GM12878 (cell line): ENCODE measurements at regions not wholly inside any gene's neighbourhood (a gene's known extent, or its start where the extent isn't known, plus 50 kb on each side); places are given as distances from the start of the nearest gene placed in this dataset.

ENCODE experiments used
- ATAC-seq: fragments of 200-7000 bp; cut with Tn5 transposase; 3 replicates; pipeline ENCODE4 v1.9.1; 2020; ENCODE audit warnings: mild to moderate bottlenecking, moderate library complexity
- BruUV-seq: library from RNA; stranded (reverse); fragments of 400-500 nt; replicated peaks from 2 replicates; lab custom pipeline; 2021; lab: Mats Ljungman, UMichigan
- CTCF ChIA-PET: fragments of 300-600 bp; sonication (Branson Sonifier 250); formaldehyde crosslinking; extraction: SDS; loops from one replicate; lab custom pipeline; 2021; ENCODE audit warnings: inconsistent platforms; lab: Yijun Ruan, JAX
- POLR2A ChIA-PET: fragments of 350-600 bp; formaldehyde crosslinking; extraction: SDS; loops from one replicate; lab custom pipeline; 2021; ENCODE audit warnings: inconsistent platforms; lab: Charles Lee
- RAD21 ChIA-PET: fragments of 300-600 bp; sonication (Branson Sonifier 250); formaldehyde crosslinking; loops from one replicate; lab custom pipeline; 2023; ENCODE audit warnings: antibody characterized with exemption; ENCODE audit not compliant: unreplicated experiment; lab: Charles Lee
- SMC1A ChIA-PET: fragments of 300-600 bp; sonication (Branson Sonifier 250); formaldehyde crosslinking; loops from one replicate; lab custom pipeline; 2023; ENCODE audit not compliant: unreplicated experiment, uncharacterized antibody; lab: Charles Lee
- DNase-seq: peaks from one replicate; pipeline ENCODE4 v3.0.0-alpha.2; 2011; ENCODE audit warnings: low read depth, low spot score
- FAIRE-seq: peaks from 3 replicates; lab custom pipeline; 2011; peaks lifted over from hg19 to GRCh38; lab: Jason Lieb, UNC
- H2AFZ ChIP-seq: 2 replicates; pipeline ENCODE4 v1.6.0; 2011; ENCODE audit warnings: low read depth, low read length, control low read depth; ENCODE audit not compliant: control insufficient read depth
- H3K27ac ChIP-seq: 2 replicates; pipeline ENCODE4 v1.5.1; 2011; ENCODE audit warnings: control low read depth; ENCODE audit not compliant: control insufficient read depth, insufficient read depth
- H3K27me3 ChIP-seq, 2 experiments: replicated peaks in 1 of 2; 2 replicates each; pipeline versions ENCODE4 v1.6.0 to v1.6.1; 2011; ENCODE audit warnings: low read length in 1 of 2; ENCODE audit not compliant: control insufficient read depth in 2 of 2, insufficient read depth in 2 of 2
- H3K36me3 ChIP-seq, 2 experiments: 2 replicates each; pipeline ENCODE4 v1.5.1; 2011; ENCODE audit warnings: low read length in 1 of 2; ENCODE audit not compliant: control insufficient read depth in 2 of 2, insufficient read depth in 2 of 2
- H3K4me1 ChIP-seq: 2 replicates; pipeline ENCODE4 v1.6.1; 2011; ENCODE audit warnings: mild to moderate bottlenecking, low read length, moderate library complexity, mixed read lengths; ENCODE audit not compliant: control insufficient read depth, insufficient read depth
- H3K4me2 ChIP-seq: 2 replicates; pipeline ENCODE4 v1.6.0; 2011; ENCODE audit warnings: control low read depth; ENCODE audit not compliant: control insufficient read depth, insufficient read depth
- H3K4me3 ChIP-seq: fragments of 200-600 bp; sonication (generic); 2 replicates; pipeline ENCODE4 v1.5.1; 2016
- H3K79me2 ChIP-seq: 2 replicates; pipeline ENCODE4 v1.6.0; 2011; ENCODE audit warnings: low read length; ENCODE audit not compliant: control insufficient read depth, insufficient read depth
- H3K9ac ChIP-seq: 2 replicates; pipeline ENCODE4 v1.8.0; 2011; ENCODE audit warnings: low read length, control low read depth, mixed read lengths; ENCODE audit not compliant: control insufficient read depth, insufficient read depth
- H3K9me3 ChIP-seq: replicated peaks from 3 replicates; pipeline ENCODE4 v1.5.1; 2011; ENCODE audit warnings: mild to moderate bottlenecking, low read length; ENCODE audit not compliant: control insufficient read depth, insufficient read depth
- H4K20me1 ChIP-seq: 2 replicates; pipeline ENCODE4 v1.6.0; 2011; ENCODE audit not compliant: control insufficient read depth, insufficient read depth
- CBX3 ChIP-seq: fragments of 200-600 bp; sonication (generic); IDR thresholded peaks from 2 replicates; pipeline ENCODE4 v1.6.1; 2016; ENCODE audit warnings: low read depth, borderline replicate concordance
- CHD2 ChIP-seq: IDR thresholded peaks from 2 replicates; pipeline ENCODE4 v1.6.1; 2011; ENCODE audit warnings: low read depth, low read length, improper control_type of control experiment, borderline replicate concordance
- IRF4 ChIP-seq: IDR thresholded peaks from 2 replicates; pipeline ENCODE4 v1.6.1; 2011; ENCODE audit warnings: low read depth, low read length
- MTA3 ChIP-seq: IDR thresholded peaks from 2 replicates; pipeline ENCODE4 v1.6.1; 2012; ENCODE audit warnings: low read length, inconsistent platforms, borderline replicate concordance
- NR2C1 ChIP-seq: fragments of 450-650 bp; IDR thresholded peaks from 2 replicates; pipeline ENCODE4 v1.6.1; 2017; ENCODE audit warnings: antibody characterized with exemption, mild to moderate bottlenecking, moderate library complexity
- NR2C2 ChIP-seq: IDR thresholded peaks from 2 replicates; pipeline ENCODE4 v1.6.1; 2011; ENCODE audit warnings: borderline replicate concordance, low read depth; ENCODE audit not compliant: control insufficient read depth, insufficient read length
- TARDBP ChIP-seq: IDR thresholded peaks from 2 replicates; pipeline ENCODE4 v1.6.1; 2016; ENCODE audit warnings: borderline replicate concordance
- WGBS: methylation state at CpG from one replicate; pipeline ENCODE4 v1.1.6; 2016; ENCODE audit warnings: low lambda C conversion rate; ENCODE audit not compliant: insufficient replicate concordance, insufficient coverage; ENCODE audit errors: missing lambda C conversion rate; 5-methylcytosine and 5-hydroxymethylcytosine counted together
- in situ Hi-C: fragments of 300-500 bp; cut with MboI; formaldehyde crosslinking; loops from 9 replicates; pipeline ENCODE4 v1.14.3; 2018; ENCODE audit warnings: mixed read lengths
- intact Hi-C: fragments of 100-400 bp; cut with micrococcal nuclease; formaldehyde crosslinking; loops from one replicate; pipeline ENCODE4 v1.14.2; 2022; ENCODE audit not compliant: unreplicated experiment
- TF ChIP-seq, protein P1 (sequence below): fragments of 150-350 bp; IDR thresholded peaks from 2 replicates; pipeline ENCODE4 v1.6.1; 2016; ENCODE audit warnings: low read depth, low read length

DNA sequence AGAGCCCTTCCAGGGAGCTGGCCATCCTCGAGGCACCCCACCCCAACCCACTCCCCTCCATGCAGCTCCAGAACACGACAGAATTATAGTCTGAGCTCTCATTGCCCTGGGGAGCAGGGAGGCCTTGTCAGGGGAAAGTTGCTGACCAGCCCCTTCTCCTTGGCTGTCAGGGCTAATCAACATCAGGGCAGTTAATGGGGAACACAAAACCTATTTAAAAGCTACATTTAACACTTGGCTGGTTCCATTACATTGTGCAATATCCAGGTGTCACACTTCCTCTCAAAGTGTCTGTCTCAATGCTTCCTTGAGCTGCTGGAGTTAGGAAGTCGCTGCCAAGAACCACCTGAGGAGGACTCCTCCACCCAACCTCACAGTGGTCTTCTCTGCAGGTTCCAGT lies 111.8 kb upstream of the GRIK3 start:
- H3K27ac ChIP-seq, result no peak overlapping the region
- no peaks in the 10 kb centered on the region for H3K36me3 ChIP-seq
- intact Hi-C loops (no loop called here), in situ Hi-C loops (no loop called here)
- H3K4me2 ChIP-seq, result no peak overlapping the region
- H2AFZ ChIP-seq, result no peak overlapping the region
- DNase-seq (no peak), FAIRE-seq (no peak), ATAC-seq (no peak)
- H3K79me2 ChIP-seq, result no peaks in the 10 kb centered on the region
- no TSS peak for BruUV-seq
- RAD21 ChIA-PET, result no interaction called here
- H3K4me1 ChIP-seq, result no peaks in the 10 kb centered on the region
- TF ChIP-seq MTA3 (no peak), NR2C1 (no peak), CBX3 (no peak), TARDBP (no peak), CHD2 (no peak), IRF4 (no peak), NR2C2 (no peak)
- TF ChIP-seq, protein P1, sequence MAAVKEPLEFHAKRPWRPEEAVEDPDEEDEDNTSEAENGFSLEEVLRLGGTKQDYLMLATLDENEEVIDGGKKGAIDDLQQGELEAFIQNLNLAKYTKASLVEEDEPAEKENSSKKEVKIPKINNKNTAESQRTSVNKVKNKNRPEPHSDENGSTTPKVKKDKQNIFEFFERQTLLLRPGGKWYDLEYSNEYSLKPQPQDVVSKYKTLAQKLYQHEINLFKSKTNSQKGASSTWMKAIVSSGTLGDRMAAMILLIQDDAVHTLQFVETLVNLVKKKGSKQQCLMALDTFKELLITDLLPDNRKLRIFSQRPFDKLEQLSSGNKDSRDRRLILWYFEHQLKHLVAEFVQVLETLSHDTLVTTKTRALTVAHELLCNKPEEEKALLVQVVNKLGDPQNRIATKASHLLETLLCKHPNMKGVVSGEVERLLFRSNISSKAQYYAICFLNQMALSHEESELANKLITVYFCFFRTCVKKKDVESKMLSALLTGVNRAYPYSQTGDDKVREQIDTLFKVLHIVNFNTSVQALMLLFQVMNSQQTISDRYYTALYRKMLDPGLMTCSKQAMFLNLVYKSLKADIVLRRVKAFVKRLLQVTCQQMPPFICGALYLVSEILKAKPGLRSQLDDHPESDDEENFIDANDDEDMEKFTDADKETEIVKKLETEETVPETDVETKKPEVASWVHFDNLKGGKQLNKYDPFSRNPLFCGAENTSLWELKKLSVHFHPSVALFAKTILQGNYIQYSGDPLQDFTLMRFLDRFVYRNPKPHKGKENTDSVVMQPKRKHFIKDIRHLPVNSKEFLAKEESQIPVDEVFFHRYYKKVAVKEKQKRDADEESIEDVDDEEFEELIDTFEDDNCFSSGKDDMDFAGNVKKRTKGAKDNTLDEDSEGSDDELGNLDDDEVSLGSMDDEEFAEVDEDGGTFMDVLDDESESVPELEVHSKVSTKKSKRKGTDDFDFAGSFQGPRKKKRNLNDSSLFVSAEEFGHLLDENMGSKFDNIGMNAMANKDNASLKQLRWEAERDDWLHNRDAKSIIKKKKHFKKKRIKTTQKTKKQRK, result no peak
- no peak overlapping the region for H3K9ac ChIP-seq
- CTCF ChIA-PET, result no interaction called here
- SMC1A ChIA-PET, result no interaction called here
- H4K20me1 ChIP-seq, result no peaks in the 10 kb centered on the region
- 2% methylated on average over 3 of the region's 3 CpGs for WGBS
- no peaks in the 10 kb centered on the region; a peak in 1 of 4 replicates for H3K27me3 ChIP-seq
- H3K9me3 ChIP-seq, result no peaks in the 10 kb centered on the region
- no peak overlapping the region for H3K4me3 ChIP-seq
- POLR2A ChIA-PET, result no interaction called here
